ENCODE measurements at regions not wholly inside any gene's neighbourhood (a gene's known extent, or its start where the extent isn't known, plus 50 kb on each side); places are given as distances from the start of the nearest gene placed in this dataset.
"Not testable (repeated sequence)": the region's sequence is repeated elsewhere in the genome, so short reads cannot be mapped to it uniquely, and the experiment has no call there.

DNA sequence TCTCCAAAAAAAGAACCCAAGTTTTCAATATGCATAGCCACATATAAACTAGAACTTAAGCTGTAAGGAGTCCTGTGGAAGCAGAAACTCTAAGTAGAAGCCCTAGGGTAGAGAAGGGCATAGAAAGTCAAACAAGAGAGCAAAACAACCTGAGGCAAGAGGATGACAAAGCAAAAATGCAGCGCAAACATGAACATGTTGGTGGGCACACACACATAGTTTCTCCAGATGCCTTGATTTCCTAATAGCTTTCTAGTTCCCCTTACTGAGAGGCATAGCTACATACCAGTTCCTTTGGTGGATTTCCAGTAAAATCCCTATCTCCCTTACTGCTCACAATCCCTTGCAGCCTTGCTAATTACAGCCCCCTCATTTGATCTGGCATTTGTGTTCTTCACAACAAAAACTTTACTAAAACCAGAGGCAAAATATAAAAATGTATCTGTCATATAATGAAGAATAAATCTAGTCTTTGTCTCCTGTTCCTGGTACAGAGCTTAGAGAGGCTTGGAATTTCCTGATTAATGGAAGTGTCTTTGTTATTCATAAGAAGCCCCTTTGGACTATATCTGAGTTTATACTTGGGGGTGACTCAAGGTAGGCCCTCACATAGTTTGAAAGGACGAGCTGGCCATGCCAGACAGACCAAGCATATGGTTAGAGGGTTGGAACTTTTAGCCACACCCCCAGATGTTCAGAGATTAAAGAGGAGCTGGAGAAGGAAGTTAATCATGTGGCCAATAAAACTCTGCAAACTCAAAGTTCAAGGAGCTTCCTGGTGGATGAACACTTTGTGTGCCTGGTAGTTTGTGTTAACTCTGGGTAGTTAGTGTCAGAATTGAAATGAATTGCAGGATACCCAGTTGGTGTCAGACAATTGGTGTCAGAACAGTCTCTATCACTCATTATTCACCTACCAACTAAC is 52.7 kb upstream of the ZCCHC13 start:
- no peak for DNase-seq

DNA sequence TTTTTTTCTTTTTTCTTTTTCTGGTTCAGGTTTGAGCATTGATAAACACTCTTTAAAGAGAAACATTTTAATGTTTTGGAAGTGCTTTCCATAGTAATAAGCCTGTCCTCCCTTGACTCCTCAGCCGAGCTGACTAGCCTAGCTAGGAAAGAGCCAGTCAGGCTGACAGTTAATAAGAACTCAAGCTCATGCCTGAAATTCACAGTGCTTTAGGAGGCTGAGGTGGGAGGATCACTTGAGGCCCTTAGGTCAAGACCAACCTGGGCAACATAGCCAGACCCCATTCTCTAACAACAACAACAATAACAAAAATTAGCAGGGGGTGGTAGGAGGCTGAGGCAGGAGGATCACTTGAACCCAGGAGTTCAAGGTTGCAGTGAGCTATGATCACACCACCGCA is 53.4 kb upstream of the ZCCHC13 start:
- DNase-seq = no peak

DNA sequence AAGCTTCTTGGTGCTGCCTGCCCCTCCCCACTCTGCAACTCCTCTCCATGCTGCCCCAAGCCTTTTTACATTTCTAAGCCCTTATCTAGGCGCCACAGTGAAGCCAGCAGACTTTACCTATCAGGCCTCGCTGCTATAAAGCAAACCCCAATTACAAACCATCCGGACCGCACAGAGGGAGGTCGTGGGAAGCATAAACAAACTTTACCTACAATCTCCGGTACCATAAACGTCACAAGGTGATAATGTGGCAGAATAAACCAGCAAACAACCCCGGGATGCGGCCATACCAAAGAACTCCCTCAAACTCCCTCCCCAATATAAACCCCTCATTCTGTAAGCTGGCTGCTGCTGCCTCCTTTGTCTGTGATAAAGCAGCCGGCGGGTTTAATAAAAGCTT is 54.0 kb upstream of the ZCCHC13 start:
- DNase-seq = no peak

DNA sequence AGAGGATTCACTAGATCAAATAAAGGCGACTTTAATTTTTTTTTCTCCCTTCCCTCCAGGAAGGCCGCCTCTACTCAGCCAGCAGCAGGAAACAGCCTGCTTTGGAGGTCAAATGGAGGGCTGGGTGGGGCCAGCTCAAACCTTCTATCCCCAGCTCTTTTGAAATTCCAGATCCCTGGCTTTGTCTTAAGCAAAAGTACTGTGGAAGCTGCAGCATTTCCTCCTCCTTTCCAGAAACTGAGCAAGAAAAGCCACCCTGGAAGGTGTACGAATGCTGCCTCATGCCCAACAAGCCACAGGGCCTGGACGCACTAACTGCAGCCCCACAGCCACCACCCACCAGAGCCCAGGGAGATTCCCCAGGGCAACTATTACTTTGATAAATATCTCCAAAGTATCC is 55.1 kb upstream of the ZCCHC13 start:
- no peak for DNase-seq

DNA sequence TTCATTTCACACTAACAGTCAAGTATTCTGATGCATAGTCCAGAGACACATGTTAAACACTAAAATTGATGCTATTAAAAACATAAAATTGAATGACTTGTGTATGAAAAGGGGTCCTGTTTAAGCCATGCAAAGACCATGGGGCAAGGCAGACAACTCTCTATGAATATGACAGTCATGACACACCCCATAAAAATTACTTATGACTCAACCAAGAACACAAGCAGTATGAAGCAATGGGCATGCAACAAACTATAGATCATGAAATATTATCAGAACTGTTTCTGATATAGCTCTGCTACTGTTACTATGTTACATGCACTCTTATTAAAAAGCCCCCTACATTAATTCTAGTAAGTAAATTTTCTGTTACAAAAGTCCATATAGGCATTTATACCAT is 57.5 kb upstream of the ZCCHC13 start:
- DNase-seq = no peak

DNA sequence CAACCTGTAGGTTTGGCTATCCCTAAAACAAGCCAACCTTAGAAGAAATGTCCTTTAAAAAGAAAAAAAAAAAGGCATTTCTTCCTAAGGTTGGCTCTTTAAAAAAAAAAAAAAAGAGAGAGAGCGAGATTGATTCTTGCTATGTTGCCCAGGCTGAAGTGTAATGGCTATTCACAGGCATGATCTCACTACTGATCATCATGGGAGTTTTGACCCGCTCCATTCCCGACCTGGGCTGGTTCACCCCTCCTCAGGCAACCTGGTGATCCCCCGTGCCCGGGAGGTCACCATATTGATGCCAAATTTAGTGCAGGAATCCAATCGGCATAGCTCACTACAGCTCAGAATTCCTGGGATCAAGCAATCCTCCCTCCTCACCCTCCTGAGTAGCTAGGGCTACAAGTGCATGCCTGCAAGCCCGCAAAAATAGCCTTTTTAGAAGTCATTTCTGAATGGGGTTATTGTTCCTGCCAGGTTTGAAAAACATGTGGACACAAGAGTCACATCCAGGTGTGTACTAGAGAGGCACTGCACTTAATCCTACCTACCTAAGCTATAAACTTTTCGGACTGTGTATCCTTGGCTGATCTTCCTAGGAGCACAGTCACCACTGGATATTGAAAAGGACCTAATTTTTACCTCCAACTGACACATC is 61.4 kb upstream of the ZCCHC13 start:
- DNase-seq = no peak

DNA sequence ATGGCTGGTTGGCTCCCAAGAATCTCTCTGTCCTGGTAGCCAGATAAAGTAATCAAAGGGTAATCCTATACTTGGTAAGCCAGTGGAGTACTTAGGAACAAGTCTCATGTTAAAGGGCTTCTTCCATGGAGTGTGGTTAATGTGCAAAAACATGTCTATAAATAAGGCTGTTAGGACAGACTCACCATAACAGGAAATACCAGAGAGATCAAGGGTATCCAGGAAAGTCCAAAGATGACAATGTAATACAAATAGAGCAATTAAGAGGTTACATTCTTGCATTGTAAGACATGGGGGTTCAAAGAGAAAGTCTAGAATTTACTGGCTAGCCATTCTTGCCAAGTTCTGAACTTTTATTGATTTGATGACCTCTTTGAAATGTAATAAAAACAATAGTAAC is 61.9 kb upstream of the ZCCHC13 start:
- no peak for DNase-seq

DNA sequence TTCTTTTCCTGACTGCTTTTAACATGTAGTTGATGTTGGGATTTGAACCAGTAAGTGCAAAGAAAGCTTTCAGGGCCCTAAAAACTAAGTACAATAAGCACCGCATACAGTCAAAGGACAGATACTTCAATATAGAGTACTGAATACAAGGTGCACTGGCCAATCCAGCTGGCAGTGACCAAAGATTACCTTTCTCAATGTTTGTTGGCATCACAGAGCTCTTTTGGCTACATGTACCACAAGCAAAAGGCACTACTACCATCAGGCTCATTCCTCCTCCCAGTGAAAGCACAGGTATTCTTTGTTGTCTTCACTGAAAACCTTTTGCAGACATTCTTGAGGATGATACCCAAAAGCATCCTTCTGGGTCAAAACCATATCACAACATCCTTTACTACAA is 65.2 kb upstream of the ZCCHC13 start:
- DNase-seq = no peak

DNA sequence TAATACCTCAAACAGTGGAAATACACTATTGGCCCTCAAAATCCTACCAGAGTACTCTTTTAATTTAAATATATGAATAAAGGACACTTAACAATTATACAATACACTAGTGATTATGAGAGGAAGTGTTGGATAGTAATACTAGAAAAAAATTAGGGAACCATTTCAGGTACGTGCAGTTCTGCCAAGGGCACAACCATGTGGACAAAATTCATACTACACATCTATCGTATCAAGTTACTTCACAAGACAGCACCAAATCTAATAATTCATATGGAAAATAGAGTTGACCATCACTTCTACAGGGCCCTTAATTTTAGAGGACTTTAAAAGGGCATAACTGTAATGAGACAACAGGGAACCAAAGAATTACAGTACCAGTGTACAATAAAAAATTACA is 69.2 kb upstream of the ZCCHC13 start:
- DNase-seq = no peak

DNA sequence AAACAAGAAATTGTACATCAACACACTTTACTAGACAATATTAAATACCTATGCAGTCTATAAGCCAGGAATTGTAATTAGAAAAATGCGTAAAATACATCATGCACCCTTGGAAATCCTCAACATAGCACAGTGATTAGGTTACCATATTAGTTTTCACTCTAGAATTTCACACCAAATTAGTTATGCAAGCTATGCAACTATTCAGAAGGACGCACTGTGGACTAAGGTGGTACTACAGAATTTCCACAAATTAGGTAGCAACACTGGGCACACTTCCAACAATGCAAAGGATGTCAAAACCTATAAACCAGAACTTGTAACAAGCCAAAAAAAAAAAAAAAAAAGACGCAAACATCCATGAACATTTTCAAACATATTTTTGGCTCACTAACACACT is 71.1 kb upstream of the ZCCHC13 start:
- DNase-seq = no peak

DNA sequence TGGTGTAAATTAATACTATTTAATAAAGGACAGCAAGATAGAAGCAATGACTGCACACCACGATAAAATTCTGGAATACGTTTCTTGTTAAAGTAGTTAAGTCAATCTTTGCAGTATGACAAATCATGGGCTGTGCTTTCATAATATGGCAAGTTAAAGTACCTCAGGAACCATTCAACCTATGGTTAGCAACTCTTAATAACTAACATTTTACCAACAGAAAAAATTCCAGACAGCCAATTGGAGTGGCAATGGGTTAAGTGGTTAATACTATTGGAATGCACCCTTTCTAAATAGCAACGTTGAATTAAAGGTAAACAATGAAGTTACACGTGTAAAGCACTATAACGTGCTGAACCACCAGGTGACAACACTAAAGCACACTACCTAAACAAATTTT is 72.4 kb upstream of the ZCCHC13 start:
- DNase-seq = no peak

DNA sequence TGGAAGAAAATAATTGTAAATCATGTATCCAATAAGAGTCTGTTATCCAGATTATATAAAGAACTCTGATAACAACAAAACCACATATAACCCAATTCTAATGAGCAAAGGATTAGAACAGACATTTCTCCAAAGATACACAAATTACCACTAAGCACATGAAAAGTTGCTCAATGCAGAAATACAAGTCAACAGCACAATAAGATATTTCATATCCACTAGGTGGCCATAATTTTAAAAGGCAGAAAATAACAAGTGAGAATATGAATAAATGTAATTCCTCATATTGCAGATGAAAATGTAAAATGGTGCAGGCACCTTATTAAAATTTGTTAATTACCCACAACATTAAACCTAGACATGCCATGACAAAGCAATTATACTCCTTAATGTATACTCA is 73.9 kb upstream of the ZCCHC13 start:
- no peak for DNase-seq

DNA sequence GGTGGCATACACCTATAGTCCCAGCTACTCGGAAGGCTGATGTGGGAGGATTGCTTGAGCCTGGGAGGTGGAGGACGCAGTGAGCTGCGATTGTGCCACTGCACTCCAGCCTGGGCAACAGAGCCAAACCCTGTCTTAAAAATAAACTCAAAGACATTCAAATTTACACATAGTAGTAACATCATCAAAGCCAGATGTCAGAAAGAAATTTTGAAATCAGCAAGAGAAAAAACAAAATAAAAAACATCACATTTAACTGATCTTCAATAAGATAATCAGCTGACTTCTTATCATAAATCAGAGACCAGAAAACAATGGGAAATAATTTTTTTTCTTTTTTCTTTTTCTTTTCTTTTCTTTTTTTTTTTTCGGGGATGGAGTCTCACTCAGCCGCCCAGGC is 78.9 kb upstream of the ZCCHC13 start:
- DNase-seq = no peak

DNA sequence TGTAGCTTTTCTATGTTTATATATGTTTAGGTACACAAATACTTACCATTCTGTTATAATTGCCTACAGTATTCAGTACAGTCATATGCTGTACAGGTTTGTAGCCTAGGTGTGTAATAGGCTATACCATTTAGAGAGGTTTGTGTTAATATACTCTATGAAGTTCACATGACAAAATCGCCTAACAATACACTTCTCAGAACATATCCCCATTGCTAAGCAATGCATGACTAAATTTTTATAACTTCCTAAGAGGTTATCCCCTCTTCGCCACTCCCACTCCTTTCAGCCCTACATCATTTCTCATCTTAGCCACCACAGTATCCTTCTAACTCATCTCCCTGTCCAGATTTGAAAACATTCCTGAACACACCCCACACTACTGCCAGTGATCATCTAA is 83.7 kb upstream of the ZCCHC13 start:
- DNase-seq = no peak

DNA sequence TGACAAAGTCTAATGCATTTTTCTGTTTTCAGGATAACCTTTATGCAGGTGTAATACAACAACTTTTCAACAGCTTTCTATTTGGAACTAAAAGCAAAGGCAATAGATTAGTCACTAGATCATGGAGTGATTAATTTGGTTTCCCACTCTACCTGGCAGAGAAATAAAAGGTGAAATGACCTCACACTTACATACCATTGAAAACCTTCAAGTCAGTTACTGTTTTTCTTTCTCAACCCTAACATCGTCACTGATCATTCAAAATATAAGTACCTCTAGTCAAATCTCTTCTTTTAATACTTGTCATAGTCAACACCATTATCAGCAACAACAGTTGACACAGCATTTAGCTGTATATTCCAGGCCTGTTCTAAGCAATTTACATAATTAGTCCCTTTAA is 85.1 kb upstream of the ZCCHC13 start:
- no peak for DNase-seq

DNA sequence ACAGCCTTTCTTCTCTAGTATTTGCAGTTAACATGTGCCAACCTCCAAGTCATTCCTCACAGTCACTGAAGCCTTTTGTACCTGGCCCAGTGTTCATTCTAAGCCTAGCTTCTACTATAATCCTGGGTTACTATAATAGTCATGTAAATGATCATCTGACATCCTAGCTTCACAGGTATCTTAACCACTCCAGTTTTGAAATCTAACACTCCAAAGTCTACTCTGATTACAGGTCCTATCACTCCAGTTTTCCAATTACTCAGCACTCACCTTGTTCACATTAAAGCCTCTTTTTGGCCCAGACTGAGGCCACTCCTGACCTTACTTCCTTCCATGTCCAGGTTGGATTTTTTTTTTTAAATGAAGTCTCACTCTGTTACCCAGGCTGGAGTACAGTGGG is 87.6 kb upstream of the ZCCHC13 start:
- no peak for DNase-seq

DNA sequence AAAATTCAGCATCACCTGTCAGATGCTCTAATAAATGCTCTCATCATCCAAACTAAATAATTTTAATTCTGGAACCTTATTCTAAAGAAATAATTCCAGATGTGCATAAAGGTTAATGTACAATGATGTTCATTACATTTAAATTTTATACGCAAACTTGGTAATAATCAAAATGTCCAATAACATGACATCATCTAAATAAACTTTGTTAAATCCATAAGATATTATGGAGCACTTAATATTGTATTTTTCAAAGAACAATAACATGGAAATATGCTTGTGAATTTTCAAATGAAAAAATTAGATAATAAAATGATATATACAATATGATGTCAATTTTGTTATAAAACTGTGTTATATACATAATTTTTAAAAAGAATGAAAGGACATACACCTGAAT is 92.1 kb upstream of the ZCCHC13 start:
- DNase-seq = no peak

DNA sequence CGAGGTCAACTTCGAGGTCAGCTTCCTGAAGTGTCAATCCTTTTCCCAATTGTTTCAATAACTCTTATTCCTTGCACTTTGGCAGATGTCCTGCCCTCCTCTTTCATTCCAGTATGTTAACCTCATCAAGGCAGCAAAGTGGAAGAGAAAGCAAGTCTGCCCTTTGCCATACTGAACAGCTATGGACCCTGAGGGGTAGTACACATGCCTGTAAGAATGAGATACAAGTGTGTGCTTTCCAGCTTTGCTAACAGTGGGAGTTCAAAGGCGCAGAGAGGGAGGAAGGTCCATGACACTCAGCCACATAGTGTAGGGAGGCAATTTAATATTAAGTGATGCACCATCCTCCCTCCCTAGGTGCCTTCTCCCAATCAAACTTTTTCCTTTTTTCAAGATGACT is 96.4 kb upstream of the ZCCHC13 start:
- no peak for DNase-seq

DNA sequence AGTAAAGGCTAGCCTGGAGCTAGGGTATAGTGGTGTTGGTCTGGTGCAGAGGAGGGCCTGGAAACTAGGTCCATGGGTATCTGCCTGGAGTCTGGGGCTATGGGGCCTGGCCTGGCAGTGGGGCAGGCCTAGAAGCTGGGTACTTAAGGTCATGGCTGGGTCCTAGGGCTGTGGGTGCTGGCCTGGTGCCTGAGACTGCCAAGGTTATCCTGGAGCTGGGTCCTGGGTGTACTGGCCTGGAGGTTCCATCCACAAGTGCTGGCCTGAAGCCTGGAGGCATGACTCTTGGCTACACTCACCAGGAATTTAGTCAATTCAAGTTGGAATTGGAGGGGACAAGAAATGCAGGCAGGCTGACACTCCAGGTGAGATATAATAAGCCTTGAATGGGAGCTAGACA is 108.4 kb upstream of the ZCCHC13 start:
- DNase-seq = no peak

DNA sequence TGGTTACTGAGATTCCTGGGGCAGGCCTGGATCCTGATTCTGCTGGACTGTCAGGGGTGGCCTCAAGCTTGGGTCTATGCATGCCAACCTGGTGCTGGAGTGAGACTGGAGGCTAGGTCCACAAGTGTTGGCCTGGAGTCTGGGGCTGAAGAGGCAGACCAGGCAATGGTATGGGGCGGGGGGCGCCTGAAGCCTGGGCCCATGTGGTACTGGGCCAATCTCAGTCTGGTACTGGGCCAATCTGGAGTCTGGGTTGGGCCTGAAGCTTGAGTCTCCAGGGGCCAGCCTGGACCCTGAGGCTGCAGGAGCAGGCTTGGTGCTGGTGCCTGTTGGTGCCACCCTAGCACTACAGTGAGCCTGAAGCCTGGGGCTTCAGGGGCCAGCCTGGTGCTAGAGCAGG is 108.9 kb upstream of the ZCCHC13 start:
- no peak for DNase-seq

DNA sequence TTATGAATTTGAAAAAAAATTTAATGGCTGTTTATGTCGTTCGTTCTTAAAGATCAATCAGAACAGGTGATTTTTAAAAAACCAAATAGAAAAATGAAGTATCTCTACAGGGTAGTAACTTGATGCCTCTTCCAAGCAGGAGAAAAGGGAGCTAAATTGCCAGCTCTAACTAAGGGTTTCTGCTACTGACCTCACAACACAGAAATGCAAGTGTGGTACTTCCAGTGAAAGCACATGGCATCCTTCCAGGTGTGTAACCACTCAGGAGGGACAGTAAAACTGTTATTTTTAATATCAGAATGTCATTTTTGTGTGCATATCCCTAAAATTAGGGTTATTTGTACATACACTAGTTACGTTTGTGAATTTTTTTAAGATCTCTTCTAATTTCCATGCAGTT is 116.8 kb upstream of the ZCCHC13 start:
- no peak for DNase-seq

DNA sequence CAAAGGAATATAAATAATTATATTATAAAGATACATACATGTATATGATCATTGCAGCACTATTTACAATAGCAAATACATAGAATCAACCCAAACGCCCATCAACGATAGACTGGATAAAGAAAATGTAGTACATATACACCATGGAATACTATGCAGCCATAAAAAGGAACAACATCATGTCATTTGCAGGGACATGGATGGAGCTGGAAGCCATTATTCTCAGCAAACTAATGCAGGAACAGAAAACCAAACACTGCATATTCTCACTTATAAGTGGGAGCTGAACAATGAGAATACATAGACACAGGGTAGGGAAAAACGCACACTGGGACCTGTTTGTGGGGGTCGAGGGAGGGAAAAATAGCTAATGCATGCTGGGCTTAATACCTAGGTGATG is 120.9 kb upstream of the ZCCHC13 start:
- not testable (repeated sequence) for DNase-seq

DNA sequence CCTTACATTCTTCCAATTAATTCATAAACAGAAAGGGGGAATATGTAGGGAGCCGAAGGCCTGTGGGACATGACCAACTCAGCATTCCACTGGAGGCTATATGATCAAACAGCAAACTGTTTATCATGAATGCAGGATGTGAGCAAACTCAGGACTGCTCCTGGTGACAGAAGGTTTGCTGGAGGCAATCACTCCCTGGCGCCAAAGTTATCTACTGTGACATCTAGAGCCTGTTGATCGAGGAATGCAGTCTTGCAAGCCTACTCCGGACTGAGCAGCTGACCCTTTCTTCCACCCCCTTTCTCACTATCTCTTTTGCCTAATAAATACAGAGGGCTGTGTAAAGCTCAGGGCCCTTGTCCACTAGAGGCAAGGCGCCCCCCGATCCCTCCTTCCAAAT is 122.0 kb upstream of the ZCCHC13 start:
- not testable (repeated sequence) for DNase-seq

DNA sequence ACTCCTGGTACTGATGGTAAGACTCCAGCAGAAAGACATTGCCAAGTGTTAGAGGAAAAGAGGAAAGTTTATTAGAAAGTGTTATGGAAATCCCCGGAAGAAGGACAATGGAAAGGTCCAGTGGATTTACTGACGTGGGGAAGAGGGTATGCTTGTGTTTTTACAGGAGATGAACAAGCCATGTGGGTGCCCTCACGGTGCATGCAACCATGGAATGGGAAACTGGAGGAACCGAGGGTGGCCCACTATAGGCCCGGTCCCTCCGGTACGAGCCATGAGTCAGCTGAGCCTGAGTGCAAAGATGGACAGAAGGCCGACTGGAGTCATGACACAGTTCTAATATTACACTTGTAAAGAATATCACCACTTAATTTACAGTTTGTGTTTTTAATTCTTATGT is 123.3 kb upstream of the ZCCHC13 start:
- DNase-seq = no peak

DNA sequence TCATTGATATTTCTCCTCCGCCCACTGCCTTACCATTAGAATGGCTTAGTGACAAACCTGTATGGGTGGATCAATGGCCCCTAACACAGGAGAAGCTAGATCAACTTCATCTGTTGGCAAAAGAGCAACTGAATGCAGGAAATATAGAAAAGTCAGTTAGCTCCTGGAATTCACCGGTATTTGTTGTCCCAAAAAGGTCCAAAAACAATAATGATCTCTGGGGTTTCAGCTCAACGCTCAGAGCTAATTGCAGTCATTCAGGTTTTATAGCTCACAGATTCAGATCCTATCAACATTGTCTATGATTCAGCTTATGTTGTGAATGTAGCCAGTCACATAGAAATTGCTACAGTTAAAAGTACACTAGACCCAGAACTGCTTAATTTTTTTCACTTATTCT is 124.0 kb upstream of the ZCCHC13 start:
- DNase-seq = no peak
